ENCODE measurements at regions not wholly inside any gene's neighbourhood (a gene's known extent, or its start where the extent isn't known, plus 50 kb on each side); places are given as distances from the start of the nearest gene placed in this dataset.

GRCh38 chr4:82126512-82127040, 247.2 kb downstream of the HNRNPD start:
- Histone ChIP-seq H3K27me3 (replicated peaks in 1 of 2; ENCODE audit: control insufficient read depth in 2 of 2, insufficient read depth in 2 of 2, low read length in 1 of 2) (no peaks in the 10 kb centered on the region; a peak in 1 of 4 replicates), H2AFZ (ENCODE audit: control insufficient read depth, low read depth, low read length) (no peak overlapping the region), H3K9me3 (replicated peaks; ENCODE audit: control insufficient read depth, insufficient read depth, low read length) (no peaks in the 10 kb centered on the region), H3K4me2 (ENCODE audit: control insufficient read depth, insufficient read depth) (no peak overlapping the region), H3K79me2 (ENCODE audit: control insufficient read depth, insufficient read depth, low read length) (no peaks in the 10 kb centered on the region), H4K20me1 (ENCODE audit: control insufficient read depth, insufficient read depth) (no peaks in the 10 kb centered on the region), H3K9ac (ENCODE audit: control insufficient read depth, insufficient read depth, low read length) (no peak overlapping the region), H3K4me3 (no peak overlapping the region), H3K27ac (ENCODE audit: control insufficient read depth, insufficient read depth) (no peak overlapping the region), H3K36me3 (ENCODE audit: control insufficient read depth in 2 of 2, insufficient read depth in 2 of 2, low read length in 1 of 2) (no peaks in the 10 kb centered on the region), H3K4me1 (ENCODE audit: control insufficient read depth, insufficient read depth, low read length) (no peaks in the 10 kb centered on the region)
- POLR2A ChIA-PET: no interaction called here
- 8% methylated on average over 5 of the region's 5 CpGs for WGBS (ENCODE audit: insufficient coverage, insufficient replicate concordance, low lambda C conversion rate, missing lambda C conversion rate)
- SMC1A ChIA-PET (ENCODE audit: uncharacterized antibody, unreplicated experiment): no interaction called here
- no TSS peak for BruUV-seq (replicated peaks)
- intact Hi-C loops (cut with micrococcal nuclease; ENCODE audit: unreplicated experiment) (no loop called here), in situ Hi-C loops (cut with MboI) (no loop called here)
- RAD21 ChIA-PET (ENCODE audit: unreplicated experiment): no interaction called here
- no peak for DNase-seq (ENCODE audit: low read depth, low spot score)
- CTCF ChIA-PET: no interaction called here
- no peak for ATAC-seq
- no peak for FAIRE-seq
- TF ChIP-seq, protein P1, sequence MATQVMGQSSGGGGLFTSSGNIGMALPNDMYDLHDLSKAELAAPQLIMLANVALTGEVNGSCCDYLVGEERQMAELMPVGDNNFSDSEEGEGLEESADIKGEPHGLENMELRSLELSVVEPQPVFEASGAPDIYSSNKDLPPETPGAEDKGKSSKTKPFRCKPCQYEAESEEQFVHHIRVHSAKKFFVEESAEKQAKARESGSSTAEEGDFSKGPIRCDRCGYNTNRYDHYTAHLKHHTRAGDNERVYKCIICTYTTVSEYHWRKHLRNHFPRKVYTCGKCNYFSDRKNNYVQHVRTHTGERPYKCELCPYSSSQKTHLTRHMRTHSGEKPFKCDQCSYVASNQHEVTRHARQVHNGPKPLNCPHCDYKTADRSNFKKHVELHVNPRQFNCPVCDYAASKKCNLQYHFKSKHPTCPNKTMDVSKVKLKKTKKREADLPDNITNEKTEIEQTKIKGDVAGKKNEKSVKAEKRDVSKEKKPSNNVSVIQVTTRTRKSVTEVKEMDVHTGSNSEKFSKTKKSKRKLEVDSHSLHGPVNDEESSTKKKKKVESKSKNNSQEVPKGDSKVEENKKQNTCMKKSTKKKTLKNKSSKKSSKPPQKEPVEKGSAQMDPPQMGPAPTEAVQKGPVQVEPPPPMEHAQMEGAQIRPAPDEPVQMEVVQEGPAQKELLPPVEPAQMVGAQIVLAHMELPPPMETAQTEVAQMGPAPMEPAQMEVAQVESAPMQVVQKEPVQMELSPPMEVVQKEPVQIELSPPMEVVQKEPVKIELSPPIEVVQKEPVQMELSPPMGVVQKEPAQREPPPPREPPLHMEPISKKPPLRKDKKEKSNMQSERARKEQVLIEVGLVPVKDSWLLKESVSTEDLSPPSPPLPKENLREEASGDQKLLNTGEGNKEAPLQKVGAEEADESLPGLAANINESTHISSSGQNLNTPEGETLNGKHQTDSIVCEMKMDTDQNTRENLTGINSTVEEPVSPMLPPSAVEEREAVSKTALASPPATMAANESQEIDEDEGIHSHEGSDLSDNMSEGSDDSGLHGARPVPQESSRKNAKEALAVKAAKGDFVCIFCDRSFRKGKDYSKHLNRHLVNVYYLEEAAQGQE (IDR thresholded peaks at IDR 0.05; ENCODE audit: low read depth, low read length): no peak
- TF ChIP-seq, protein P2, sequence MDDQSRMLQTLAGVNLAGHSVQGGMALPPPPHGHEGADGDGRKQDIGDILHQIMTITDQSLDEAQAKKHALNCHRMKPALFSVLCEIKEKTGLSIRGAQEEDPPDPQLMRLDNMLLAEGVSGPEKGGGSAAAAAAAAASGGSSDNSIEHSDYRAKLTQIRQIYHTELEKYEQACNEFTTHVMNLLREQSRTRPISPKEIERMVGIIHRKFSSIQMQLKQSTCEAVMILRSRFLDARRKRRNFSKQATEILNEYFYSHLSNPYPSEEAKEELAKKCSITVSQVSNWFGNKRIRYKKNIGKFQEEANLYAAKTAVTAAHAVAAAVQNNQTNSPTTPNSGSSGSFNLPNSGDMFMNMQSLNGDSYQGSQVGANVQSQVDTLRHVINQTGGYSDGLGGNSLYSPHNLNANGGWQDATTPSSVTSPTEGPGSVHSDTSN (IDR thresholded peaks at IDR 0.05; ENCODE audit: insufficient replicate concordance, low read depth, low read length): no peak
- no peak for TF ChIP-seq E4F1 (IDR thresholded peaks at IDR 0.05; ENCODE audit: borderline replicate concordance, partially characterized antibody)
- TF ChIP-seq WRNIP1 (IDR thresholded peaks at IDR 0.05; ENCODE audit: borderline replicate concordance, low read depth, low read length): no peak
- no peak for TF ChIP-seq RCOR1 (conservative IDR thresholded peaks at IDR 0.05; ENCODE audit: low read depth, low read length)
- no peak for TF ChIP-seq NFYA (IDR thresholded peaks at IDR 0.05; ENCODE audit: borderline replicate concordance, low read depth, low read length)
- TF ChIP-seq, protein P3, sequence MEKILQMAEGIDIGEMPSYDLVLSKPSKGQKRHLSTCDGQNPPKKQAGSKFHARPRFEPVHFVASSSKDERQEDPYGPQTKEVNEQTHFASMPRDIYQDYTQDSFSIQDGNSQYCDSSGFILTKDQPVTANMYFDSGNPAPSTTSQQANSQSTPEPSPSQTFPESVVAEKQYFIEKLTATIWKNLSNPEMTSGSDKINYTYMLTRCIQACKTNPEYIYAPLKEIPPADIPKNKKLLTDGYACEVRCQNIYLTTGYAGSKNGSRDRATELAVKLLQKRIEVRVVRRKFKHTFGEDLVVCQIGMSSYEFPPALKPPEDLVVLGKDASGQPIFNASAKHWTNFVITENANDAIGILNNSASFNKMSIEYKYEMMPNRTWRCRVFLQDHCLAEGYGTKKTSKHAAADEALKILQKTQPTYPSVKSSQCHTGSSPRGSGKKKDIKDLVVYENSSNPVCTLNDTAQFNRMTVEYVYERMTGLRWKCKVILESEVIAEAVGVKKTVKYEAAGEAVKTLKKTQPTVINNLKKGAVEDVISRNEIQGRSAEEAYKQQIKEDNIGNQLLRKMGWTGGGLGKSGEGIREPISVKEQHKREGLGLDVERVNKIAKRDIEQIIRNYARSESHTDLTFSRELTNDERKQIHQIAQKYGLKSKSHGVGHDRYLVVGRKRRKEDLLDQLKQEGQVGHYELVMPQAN (conservative IDR thresholded peaks at IDR 0.05): no peak
- TF ChIP-seq ZBTB11 (CRISPR knock-in tag; IDR thresholded peaks at IDR 0.05): no peak
- no peak for TF ChIP-seq ZNF274 (IDR thresholded peaks at IDR 0.05; ENCODE audit: insufficient read depth, insufficient read length)
- no peak for TF ChIP-seq CREB1 (IDR thresholded peaks at IDR 0.05; ENCODE audit: low read depth)
- no peak for TF ChIP-seq HCFC1 (IDR thresholded peaks at IDR 0.05; ENCODE audit: low read length)

Data from GM12878 (cell line).